Breast epithelium (tissue), 3 donors: ENCODE measurements at regions not wholly inside any gene's neighbourhood (a gene's known extent, or its start where the extent isn't known, plus 50 kb on each side); places are given as distances from the start of the nearest gene placed in this dataset.

Source experiments
- POLR2A ChIP-seq: fragments of 450-650 bp; IDR thresholded peaks from one replicate; pipeline ENCODE4 v1.6.1; 2016; ENCODE audit warnings: antibody characterized with exemption, mild to moderate bottlenecking, moderate library complexity
- TF ChIP-seq, protein P1 (sequence below), 3 donors: fragments of 450-650 bp; IDR thresholded peaks; one replicate each; pipeline ENCODE4 v1.5.1; 2016 to 2017; ENCODE audit warnings: antibody characterized with exemption in 3 of 3, mild to moderate bottlenecking in 3 of 3, moderate library complexity in 3 of 3

DNA sequence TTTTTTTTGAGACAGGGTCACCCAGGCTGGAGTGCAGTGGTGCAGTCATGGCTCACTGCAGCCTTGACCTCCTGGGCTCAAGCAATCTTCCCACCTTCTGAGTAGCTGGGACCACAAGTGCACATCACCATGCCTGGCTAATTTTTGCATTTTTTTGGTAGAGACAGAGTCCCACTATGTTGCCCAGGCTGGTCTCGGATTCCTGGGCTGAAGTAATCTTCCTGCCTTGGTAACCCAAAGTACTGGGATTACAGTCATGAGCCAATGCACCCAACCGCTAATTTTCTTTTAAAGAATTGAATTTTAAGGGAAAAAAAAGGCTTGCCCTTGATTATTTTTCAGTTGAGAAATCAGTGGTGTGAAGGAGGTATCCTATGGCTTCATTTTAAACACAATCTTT lies 334.0 kb downstream of the SOX2 start:
- TF ChIP-seq, protein P1, sequence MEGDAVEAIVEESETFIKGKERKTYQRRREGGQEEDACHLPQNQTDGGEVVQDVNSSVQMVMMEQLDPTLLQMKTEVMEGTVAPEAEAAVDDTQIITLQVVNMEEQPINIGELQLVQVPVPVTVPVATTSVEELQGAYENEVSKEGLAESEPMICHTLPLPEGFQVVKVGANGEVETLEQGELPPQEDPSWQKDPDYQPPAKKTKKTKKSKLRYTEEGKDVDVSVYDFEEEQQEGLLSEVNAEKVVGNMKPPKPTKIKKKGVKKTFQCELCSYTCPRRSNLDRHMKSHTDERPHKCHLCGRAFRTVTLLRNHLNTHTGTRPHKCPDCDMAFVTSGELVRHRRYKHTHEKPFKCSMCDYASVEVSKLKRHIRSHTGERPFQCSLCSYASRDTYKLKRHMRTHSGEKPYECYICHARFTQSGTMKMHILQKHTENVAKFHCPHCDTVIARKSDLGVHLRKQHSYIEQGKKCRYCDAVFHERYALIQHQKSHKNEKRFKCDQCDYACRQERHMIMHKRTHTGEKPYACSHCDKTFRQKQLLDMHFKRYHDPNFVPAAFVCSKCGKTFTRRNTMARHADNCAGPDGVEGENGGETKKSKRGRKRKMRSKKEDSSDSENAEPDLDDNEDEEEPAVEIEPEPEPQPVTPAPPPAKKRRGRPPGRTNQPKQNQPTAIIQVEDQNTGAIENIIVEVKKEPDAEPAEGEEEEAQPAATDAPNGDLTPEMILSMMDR (IDR thresholded peaks at IDR 0.05) = no peak
- TF ChIP-seq POLR2A = no peak
